PC-3 (cell line): ENCODE measurements at regions not wholly inside any gene's neighbourhood (a gene's known extent, or its start where the extent isn't known, plus 50 kb on each side); places are given as distances from the start of the nearest gene placed in this dataset.

Source experiments
- CTCF ChIP-seq: fragments of 300-600 bp; sonication (generic); conservative IDR thresholded peaks from 2 replicates; pipeline ENCODE4 v1.5.1; 2017; ENCODE audit warnings: antibody characterized with exemption, low read depth, mild to moderate bottlenecking, low read length
- EZH2 ChIP-seq: fragments of 300-600 bp; sonication (generic); IDR thresholded peaks from one replicate; pipeline ENCODE4 v1.6.1; 2017; ENCODE audit warnings: antibody characterized with exemption, mild to moderate bottlenecking, low read length; ENCODE audit not compliant: unreplicated experiment
- EZH2phosphoT487 ChIP-seq: fragments of 300-600 bp; sonication (generic); IDR thresholded peaks from 2 replicates; pipeline ENCODE4 v1.6.1; 2018; ENCODE audit warnings: mild to moderate bottlenecking, antibody characterized with exemption, low read length, borderline replicate concordance

GRCh38 chr13:63409791-63410351 lies 1994.2 kb upstream of the PCDH20 start:
- TF ChIP-seq CTCF = no peak
- no peak for TF ChIP-seq EZH2
- TF ChIP-seq EZH2phosphoT487 = no peak
